ENCODE measurements at regions not wholly inside any gene's neighbourhood (a gene's known extent, or its start where the extent isn't known, plus 50 kb on each side); places are given as distances from the start of the nearest gene placed in this dataset.
"Not testable (repeated sequence)": the region's sequence is repeated elsewhere in the genome, so short reads cannot be mapped to it uniquely, and the experiment has no call there.

- Histone ChIP-seq H3K4me3 (ENCODE audit: insufficient read length, low read depth) (no peak overlapping the region), H3K9ac (ENCODE audit: insufficient read length, low read depth) (no peak overlapping the region), H3K9me3 (ENCODE audit: insufficient read depth, low read length) (no peaks in the 10 kb centered on the region), H3K27me3 (ENCODE audit: insufficient read depth, insufficient read length) (peaks cover 39% of the 10 kb centered on the region), H3K36me3 (ENCODE audit: insufficient read depth, insufficient read length, low read length) (no peaks in the 10 kb centered on the region), H3K4me1 (ENCODE audit: insufficient read depth, insufficient read length) (no peaks in the 10 kb centered on the region)
- no peak for TF ChIP-seq YY1 (IDR thresholded peaks at IDR 0.05; ENCODE audit: insufficient read depth, insufficient read length)
- TF ChIP-seq ZNF274 (IDR thresholded peaks at IDR 0.05; ENCODE audit: low read depth, low read length) = no peak
- no peak for TF ChIP-seq SUZ12 (IDR thresholded peaks at IDR 0.05; ENCODE audit: extremely low read depth, insufficient read depth, insufficient read length)
- no peak for DNase-seq (ENCODE audit: low read depth, low spot score)
Observed at GRCh38 chr5:1655496-1656270, 131.9 kb upstream of the LPCAT1 start.

- no peak for DNase-seq (ENCODE audit: low read depth, low spot score)
- no peaks in the 10 kb centered on the region for H3K36me3 ChIP-seq (ENCODE audit: insufficient read depth, insufficient read length, low read length)
- H3K27me3 ChIP-seq (ENCODE audit: insufficient read depth, insufficient read length) = peaks cover 39% of the 10 kb centered on the region
- TF ChIP-seq SUZ12 (IDR thresholded peaks at IDR 0.05; ENCODE audit: extremely low read depth, insufficient read depth, insufficient read length) (no peak), ZNF274 (IDR thresholded peaks at IDR 0.05; ENCODE audit: low read depth, low read length) (no peak), YY1 (IDR thresholded peaks at IDR 0.05; ENCODE audit: insufficient read depth, insufficient read length) (no peak)
- no peak overlapping the region for H3K4me3 ChIP-seq (ENCODE audit: insufficient read length, low read depth)
- H3K9me3 ChIP-seq (ENCODE audit: insufficient read depth, low read length) = no peaks in the 10 kb centered on the region
- no peak overlapping the region for H3K9ac ChIP-seq (ENCODE audit: insufficient read length, low read depth)
- H3K4me1 ChIP-seq (ENCODE audit: insufficient read depth, insufficient read length) = no peaks in the 10 kb centered on the region
Observed at GRCh38 chr5:1654786-1655495, 131.2 kb upstream of the LPCAT1 start.

- Histone ChIP-seq H3K9ac (ENCODE audit: insufficient read length, low read depth) (peak overlapping the region; percentile 42), H3K27me3 (ENCODE audit: insufficient read depth, insufficient read length) (peaks cover 45% of the 10 kb centered on the region)
- not testable (repeated sequence) for H3K9me3 ChIP-seq (ENCODE audit: insufficient read depth, low read length); H3K36me3 ChIP-seq (ENCODE audit: insufficient read depth, insufficient read length, low read length); H3K4me3 ChIP-seq (ENCODE audit: insufficient read length, low read depth); DNase-seq (ENCODE audit: low read depth, low spot score); H3K4me1 ChIP-seq (ENCODE audit: insufficient read depth, insufficient read length)
Observed at GRCh38 chr5:1653698-1654651, 130.2 kb upstream of the LPCAT1 start.

GRCh38 chr5:1652873-1653697 lies 129.3 kb upstream of the LPCAT1 start:
- DNase-seq (ENCODE audit: low read depth, low spot score) = no peak
- TF ChIP-seq ZNF274 (IDR thresholded peaks at IDR 0.05; ENCODE audit: low read depth, low read length) = no peak
- TF ChIP-seq YY1 (IDR thresholded peaks at IDR 0.05; ENCODE audit: insufficient read depth, insufficient read length) = no peak
- TF ChIP-seq SUZ12 (IDR thresholded peaks at IDR 0.05; ENCODE audit: extremely low read depth, insufficient read depth, insufficient read length) = no peak
- Histone ChIP-seq H3K4me3 (ENCODE audit: insufficient read length, low read depth) (no peak overlapping the region), H3K9me3 (ENCODE audit: insufficient read depth, low read length) (no peaks in the 10 kb centered on the region), H3K9ac (ENCODE audit: insufficient read length, low read depth) (peak overlapping the region; percentile 42), H3K27me3 (ENCODE audit: insufficient read depth, insufficient read length) (peaks cover 48% of the 10 kb centered on the region), H3K4me1 (ENCODE audit: insufficient read depth, insufficient read length) (no peaks in the 10 kb centered on the region), H3K36me3 (ENCODE audit: insufficient read depth, insufficient read length, low read length) (no peaks in the 10 kb centered on the region)

- peaks cover 48% of the 10 kb centered on the region for H3K27me3 ChIP-seq (ENCODE audit: insufficient read depth, insufficient read length)
Observed at GRCh38 chr5:1651971-1652872, 128.5 kb upstream of the LPCAT1 start.

GRCh38 chr5:1651250-1651649 lies 127.5 kb upstream of the LPCAT1 start:
- Histone ChIP-seq H3K4me3 (ENCODE audit: insufficient read length, low read depth) (no peak overlapping the region), H3K4me1 (ENCODE audit: insufficient read depth, insufficient read length) (no peaks in the 10 kb centered on the region), H3K36me3 (ENCODE audit: insufficient read depth, insufficient read length, low read length) (no peaks in the 10 kb centered on the region), H3K9me3 (ENCODE audit: insufficient read depth, low read length) (no peaks in the 10 kb centered on the region), H3K27me3 (ENCODE audit: insufficient read depth, insufficient read length) (peaks cover 48% of the 10 kb centered on the region), H3K9ac (ENCODE audit: insufficient read length, low read depth) (no peak overlapping the region)
- DNase-seq (ENCODE audit: low read depth, low spot score) = no peak
- no peak for TF ChIP-seq YY1 (IDR thresholded peaks at IDR 0.05; ENCODE audit: insufficient read depth, insufficient read length)
- TF ChIP-seq ZNF274 (IDR thresholded peaks at IDR 0.05; ENCODE audit: low read depth, low read length) = no peak
- TF ChIP-seq SUZ12 (IDR thresholded peaks at IDR 0.05; ENCODE audit: extremely low read depth, insufficient read depth, insufficient read length) = no peak

More at GRCh38 chr5:1651971-1652872, 128.5 kb upstream of the LPCAT1 start:
- TF ChIP-seq YY1 (IDR thresholded peaks at IDR 0.05; ENCODE audit: insufficient read depth, insufficient read length) (no peak), SUZ12 (IDR thresholded peaks at IDR 0.05; ENCODE audit: extremely low read depth, insufficient read depth, insufficient read length) (no peak), ZNF274 (IDR thresholded peaks at IDR 0.05; ENCODE audit: low read depth, low read length) (no peak)
- no peak overlapping the region for H3K4me3 ChIP-seq (ENCODE audit: insufficient read length, low read depth)
- no peak for DNase-seq (ENCODE audit: low read depth, low spot score)
- H3K36me3 ChIP-seq (ENCODE audit: insufficient read depth, insufficient read length, low read length) = no peaks in the 10 kb centered on the region
- no peaks in the 10 kb centered on the region for H3K4me1 ChIP-seq (ENCODE audit: insufficient read depth, insufficient read length)
- H3K9ac ChIP-seq (ENCODE audit: insufficient read length, low read depth) = no peak overlapping the region
- H3K9me3 ChIP-seq (ENCODE audit: insufficient read depth, low read length) = no peaks in the 10 kb centered on the region
